Uterus (tissue), 2 donors: ENCODE measurements at regions not wholly inside any gene's neighbourhood (a gene's known extent, or its start where the extent isn't known, plus 50 kb on each side); places are given as distances from the start of the nearest gene placed in this dataset.

ENCODE experiments used
- POLR2A ChIP-seq, 2 donors: fragments of 450-650 bp; IDR thresholded peaks; one replicate each; pipeline ENCODE4 v1.6.1; 2016; ENCODE audit warnings: antibody characterized with exemption in 2 of 2, mild to moderate bottlenecking in 1 of 2, moderate library complexity in 1 of 2
- TF ChIP-seq, protein P1 (sequence below), 4 experiments: fragments of 200-600 bp in 2 of 4; fragments of 450-650 bp in 2 of 4; sonication (generic) in 2 of 4; IDR thresholded peaks; one replicate each; pipeline ENCODE4 v1.5.1; 2016 to 2019; ENCODE audit warnings: antibody characterized with exemption in 4 of 4, mild to moderate bottlenecking in 2 of 4, moderate library complexity in 1 of 4

- no peak for TF ChIP-seq POLR2A (IDR thresholded peaks at IDR 0.05)
- TF ChIP-seq, protein P1, sequence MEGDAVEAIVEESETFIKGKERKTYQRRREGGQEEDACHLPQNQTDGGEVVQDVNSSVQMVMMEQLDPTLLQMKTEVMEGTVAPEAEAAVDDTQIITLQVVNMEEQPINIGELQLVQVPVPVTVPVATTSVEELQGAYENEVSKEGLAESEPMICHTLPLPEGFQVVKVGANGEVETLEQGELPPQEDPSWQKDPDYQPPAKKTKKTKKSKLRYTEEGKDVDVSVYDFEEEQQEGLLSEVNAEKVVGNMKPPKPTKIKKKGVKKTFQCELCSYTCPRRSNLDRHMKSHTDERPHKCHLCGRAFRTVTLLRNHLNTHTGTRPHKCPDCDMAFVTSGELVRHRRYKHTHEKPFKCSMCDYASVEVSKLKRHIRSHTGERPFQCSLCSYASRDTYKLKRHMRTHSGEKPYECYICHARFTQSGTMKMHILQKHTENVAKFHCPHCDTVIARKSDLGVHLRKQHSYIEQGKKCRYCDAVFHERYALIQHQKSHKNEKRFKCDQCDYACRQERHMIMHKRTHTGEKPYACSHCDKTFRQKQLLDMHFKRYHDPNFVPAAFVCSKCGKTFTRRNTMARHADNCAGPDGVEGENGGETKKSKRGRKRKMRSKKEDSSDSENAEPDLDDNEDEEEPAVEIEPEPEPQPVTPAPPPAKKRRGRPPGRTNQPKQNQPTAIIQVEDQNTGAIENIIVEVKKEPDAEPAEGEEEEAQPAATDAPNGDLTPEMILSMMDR (IDR thresholded peaks at IDR 0.05) = no peak
Measured at GRCh38 chr2:39849064-39849463, 70.0 kb upstream of the THUMPD2 start.
